K562 (cell line): ENCODE measurements at regions not wholly inside any gene's neighbourhood (a gene's known extent, or its start where the extent isn't known, plus 50 kb on each side); places are given as distances from the start of the nearest gene placed in this dataset.

Source experiments
- DNMT1 ChIP-seq: fragments of 450-650 bp; IDR thresholded peaks from 2 replicates; pipeline ENCODE4 v1.6.1; 2016; ENCODE audit warnings: antibody characterized with exemption, mild to moderate bottlenecking
- JUNB ChIP-seq: fragments of 450-650 bp; formaldehyde crosslinking; conservative IDR thresholded peaks from 2 replicates; pipeline ENCODE4 v1.4.0; 2020; ENCODE audit warnings: mild to moderate bottlenecking
- JUND ChIP-seq, 2 experiments: IDR thresholded peaks; 2 replicates in 1 of 2; 3 replicates in 1 of 2; pipeline ENCODE4 v1.6.1; 2011; ENCODE audit warnings: borderline replicate concordance in 2 of 2, low read depth in 2 of 2, low read length in 2 of 2, improper control_type of control experiment in 1 of 2, missing biosample characterization in 1 of 2, missing genetic modification characterization in 1 of 2, missing genetic modification reagents in 1 of 2
- KLF1 ChIP-seq: fragments of 450-650 bp; IDR thresholded peaks from 2 replicates; pipeline ENCODE4 v1.6.1; 2016; ENCODE audit warnings: missing genetic modification characterization, missing compliant biosample characterization
- PHTF2 ChIP-seq: fragments of 250-450 bp; sonication (Bioruptor Pico); IDR thresholded peaks from 2 replicates; pipeline ENCODE4 v1.5.0; 2021; ENCODE audit warnings: mild to moderate bottlenecking
- POLR2AphosphoS2 ChIP-seq: IDR thresholded peaks from 2 replicates; pipeline ENCODE4 v1.6.1; 2012; ENCODE audit warnings: low read length, improper control_type of control experiment
- RBM14 ChIP-seq: fragments of 200-400 bp; formaldehyde crosslinking; IDR thresholded peaks from 2 replicates; pipeline ENCODE4 v1.6.1; 2018; ENCODE audit warnings: low read depth, mild to moderate bottlenecking, low read length, moderate library complexity, borderline replicate concordance; ENCODE audit not compliant: insufficient read depth
- RERE ChIP-seq: sonication (generic); formaldehyde crosslinking; IDR thresholded peaks from 2 replicates; pipeline ENCODE4 v1.8.0; 2023; ENCODE audit warnings: missing genetic modification reagents, mild to moderate bottlenecking, borderline replicate concordance
- SMARCA5 ChIP-seq: fragments of 450-650 bp; IDR thresholded peaks from 2 replicates; pipeline ENCODE4 v1.6.1; 2016
- SRSF7 ChIP-seq: fragments of 200-400 bp; formaldehyde crosslinking; optimal IDR thresholded peaks from 2 replicates; pipeline ENCODE3; 2017; ENCODE audit warnings: mild to moderate bottlenecking, low read depth, low read length
- TAF1 ChIP-seq: IDR thresholded peaks from 2 replicates; pipeline ENCODE4 v1.6.1; 2011; ENCODE audit warnings: mild to moderate bottlenecking, low read length, moderate library complexity; ENCODE audit not compliant: insufficient read depth, control insufficient read depth, severe bottlenecking; ENCODE audit errors: extremely low read depth
- TBL1XR1 ChIP-seq, 2 experiments: IDR thresholded peaks; 2 replicates each; pipeline ENCODE4 v1.6.1; 2012; ENCODE audit warnings: improper control_type of control experiment in 2 of 2, low read length in 2 of 2, mild to moderate bottlenecking in 1 of 2
- ZBTB5 ChIP-seq: fragments of 450-650 bp; IDR thresholded peaks from 2 replicates; pipeline ENCODE4 v1.6.1; 2017; ENCODE audit warnings: antibody characterized with exemption
- ZNF212 ChIP-seq: fragments of 450-650 bp; formaldehyde crosslinking; IDR thresholded peaks from 2 replicates; pipeline ENCODE4 v1.4.0; 2020; ENCODE audit warnings: mild to moderate bottlenecking
- ZNF263 ChIP-seq: sonication (generic); formaldehyde crosslinking; IDR thresholded peaks from 2 replicates; pipeline ENCODE4 v1.8.0; 2022; ENCODE audit warnings: mild to moderate bottlenecking, missing genetic modification reagents, borderline replicate concordance
- ZNF277 ChIP-seq: fragments of 250-450 bp; sonication (Bioruptor Pico); IDR thresholded peaks from 2 replicates; pipeline ENCODE4 v1.8.0; 2022; ENCODE audit warnings: inconsistent platforms, mild to moderate bottlenecking, moderate library complexity, borderline replicate concordance
- ZNF766 ChIP-seq: fragments of 200-800 bp; sonication (Bioruptor generic); conservative IDR thresholded peaks from 2 replicates; pipeline ENCODE4 v1.6.1; 2016; ENCODE audit warnings: missing genetic modification characterization, missing compliant biosample characterization
- TF ChIP-seq, protein P1 (sequence below): IDR thresholded peaks from 2 replicates; pipeline ENCODE4 v1.6.1; 2014; ENCODE audit warnings: antibody characterized with exemption

DNA sequence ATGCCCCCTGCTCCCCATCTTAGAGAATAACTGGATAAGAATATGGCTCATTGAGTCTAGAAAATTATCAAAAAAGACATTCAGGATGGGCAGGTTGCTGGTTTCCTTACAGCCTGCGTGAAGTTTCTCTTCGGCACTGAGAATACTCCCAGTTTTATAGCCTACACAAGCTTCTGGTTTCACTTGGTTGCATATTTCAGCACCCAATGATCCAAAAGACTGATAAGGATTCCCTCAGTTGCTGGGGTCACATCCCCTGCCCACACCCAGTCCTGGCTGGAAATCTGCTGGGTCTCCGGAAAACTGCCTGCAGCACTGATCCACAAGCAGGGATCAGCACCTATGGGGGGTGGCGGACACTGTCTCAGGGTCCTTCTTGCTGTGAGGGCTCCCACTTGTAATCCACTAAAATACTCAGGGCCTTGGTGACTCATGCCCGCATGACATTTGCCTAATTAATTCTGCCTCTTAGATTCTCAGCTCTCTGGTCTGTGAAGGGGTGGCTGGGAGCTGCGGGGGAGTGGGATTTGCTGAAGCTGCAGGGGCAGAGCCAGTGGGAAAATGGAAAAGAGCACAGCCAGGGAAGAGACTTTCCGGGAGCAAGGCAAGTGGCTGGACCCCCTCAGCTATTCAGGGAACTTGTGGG is 142.5 kb downstream of the ZNF648 start (continued):
- TF ChIP-seq PHTF2 (CRISPR knock-in tag) (no peak), ZNF766 (CRISPR knock-in tag) (peak; percentile 76; the same call in 1 of the 2 replicates), SMARCA5 (no peak), JUND (IDR thresholded peaks at IDR 0.05; ENCODE audit: borderline replicate concordance, low read depth, low read length) (peak; percentile 78), JUND (tag; IDR thresholded peaks at IDR 0.05; ENCODE audit: borderline replicate concordance, low read depth, low read length) (peak; percentile 63; the same call in 2 of the 3 replicates), TBL1XR1 (IDR thresholded peaks at IDR 0.05; ENCODE audit: low read length in 2 of 2) (no peak), ZBTB5 (no peak), POLR2AphosphoS2 (no peak), KLF1 (no peak), SRSF7 (no peak), DNMT1 (no peak), ZNF212 (CRISPR knock-in tag) (no peak), RBM14 (no peak), ZNF277 (CRISPR knock-in tag) (no peak), TAF1 (no peak), ZNF263 (CRISPR knock-in tag) (no peak), RERE (CRISPR knock-in tag) (no peak), JUNB (CRISPR knock-in tag) (0 out of 2 replicates have a peak, but pooled peaks have one; percentile 32)
- TF ChIP-seq, protein P1, sequence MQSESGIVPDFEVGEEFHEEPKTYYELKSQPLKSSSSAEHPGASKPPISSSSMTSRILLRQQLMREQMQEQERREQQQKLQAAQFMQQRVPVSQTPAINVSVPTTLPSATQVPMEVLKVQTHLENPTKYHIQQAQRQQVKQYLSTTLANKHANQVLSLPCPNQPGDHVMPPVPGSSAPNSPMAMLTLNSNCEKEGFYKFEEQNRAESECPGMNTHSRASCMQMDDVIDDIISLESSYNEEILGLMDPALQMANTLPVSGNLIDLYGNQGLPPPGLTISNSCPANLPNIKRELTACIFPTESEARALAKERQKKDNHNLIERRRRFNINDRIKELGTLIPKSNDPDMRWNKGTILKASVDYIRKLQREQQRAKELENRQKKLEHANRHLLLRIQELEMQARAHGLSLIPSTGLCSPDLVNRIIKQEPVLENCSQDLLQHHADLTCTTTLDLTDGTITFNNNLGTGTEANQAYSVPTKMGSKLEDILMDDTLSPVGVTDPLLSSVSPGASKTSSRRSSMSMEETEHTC = peak; percentile 50; the same call in 1 of the 2 replicates
